Peyer's patch (tissue), 4 donors: ENCODE measurements at regions not wholly inside any gene's neighbourhood (a gene's known extent, or its start where the extent isn't known, plus 50 kb on each side); places are given as distances from the start of the nearest gene placed in this dataset.

Experiments
- DNase-seq, 3 donors: peaks; one replicate each; pipeline ENCODE4 v3.0.0-alpha.2; 2017 to 2019
- H3K27ac ChIP-seq, 4 donors: fragments of 200-600 bp; sonication (generic); one replicate each; pipeline ENCODE4 v1.5.1; 2016 to 2019
- H3K27me3 ChIP-seq, 2 donors: fragments of 200-600 bp; sonication (generic); one replicate each; pipeline ENCODE4 v1.5.1; 2019
- H3K36me3 ChIP-seq, 3 donors: fragments of 200-600 bp; sonication (generic); one replicate each; pipeline ENCODE4 v1.5.1; 2016 to 2019
- H3K4me1 ChIP-seq, 4 donors: fragments of 200-600 bp; sonication (generic); one replicate each; pipeline ENCODE4 v1.5.1; 2016 to 2019
- H3K4me3 ChIP-seq, 4 donors: fragments of 200-600 bp; sonication (generic); 1 replicate in 3 of 4; 2 replicates in 1 of 4; pipeline ENCODE4 v1.5.1; 2016 to 2019; ENCODE audit warnings: mild to moderate bottlenecking in 1 of 4
- H3K9me3 ChIP-seq, 4 donors: fragments of 200-600 bp; sonication (generic); one replicate each; pipeline ENCODE4 v1.5.1; 2016 to 2019; ENCODE audit warnings: mild to moderate bottlenecking in 1 of 4
- CTCF ChIP-seq, 6 experiments: fragments of 450-650 bp in 4 of 6; fragments of 200-600 bp in 2 of 6; sonication (generic) in 1 of 6; IDR thresholded peaks; one replicate each; pipeline ENCODE4 v1.5.1; 2017 to 2019; ENCODE audit warnings: antibody characterized with exemption in 6 of 6, mild to moderate bottlenecking in 3 of 6, moderate library complexity in 1 of 6
- POLR2A ChIP-seq, 2 donors: fragments of 450-650 bp; IDR thresholded peaks; one replicate each; pipeline ENCODE4 v1.5.1; 2017; ENCODE audit warnings: antibody characterized with exemption in 2 of 2, mild to moderate bottlenecking in 2 of 2, moderate library complexity in 2 of 2

GRCh38 chr7:47636081-47636432 lies 54.1 kb upstream of the TNS3 start:
- Histone ChIP-seq H3K4me3 (no peak overlapping the region), H3K27ac (peak overlapping the region in 3 of 4 donors; percentile 27 to 48 (median 30)), H3K27me3 (no peaks in the 10 kb centered on the region)

GRCh38 chr7:47635091-47636080 lies 53.5 kb upstream of the TNS3 start:
- Histone ChIP-seq H3K4me1 (peaks cover 0 to 23% (median 0%) of the 10 kb centered on the region in 4 donors), H3K27me3 (no peaks in the 10 kb centered on the region), H3K4me3 (peak overlapping the region in 1 of 4 donors; percentile 19), H3K36me3 (no peaks in the 10 kb centered on the region), H3K27ac (peak overlapping the region in 2 of 4 donors; percentile 27 to 48), H3K9me3 (no peaks in the 10 kb centered on the region)
- peak in 1 of 3 donors; percentile 72 for DNase-seq
- no peak for TF ChIP-seq CTCF (IDR thresholded peaks at IDR 0.05)
- no peak for TF ChIP-seq POLR2A (IDR thresholded peaks at IDR 0.05)

More at GRCh38 chr7:47636081-47636432, 54.1 kb upstream of the TNS3 start:
- Histone ChIP-seq H3K36me3 (no peaks in the 10 kb centered on the region), H3K4me1 (peaks cover 0 to 23% (median 0%) of the 10 kb centered on the region in 4 donors), H3K9me3 (no peaks in the 10 kb centered on the region)
- no peak for DNase-seq
- TF ChIP-seq POLR2A (IDR thresholded peaks at IDR 0.05) (no peak), CTCF (IDR thresholded peaks at IDR 0.05) (no peak)

GRCh38 chr7:47634273-47634672 lies 52.4 kb upstream of the TNS3 start:
- no peak for TF ChIP-seq POLR2A (IDR thresholded peaks at IDR 0.05)
- no peak for TF ChIP-seq CTCF (IDR thresholded peaks at IDR 0.05)
- Histone ChIP-seq H3K36me3 (no peaks in the 10 kb centered on the region), H3K4me3 (no peak overlapping the region), H3K4me1 (peaks cover 0 to 19% (median 0%) of the 10 kb centered on the region in 4 donors), H3K27me3 (no peaks in the 10 kb centered on the region), H3K9me3 (no peaks in the 10 kb centered on the region), H3K27ac (no peak overlapping the region)
- no peak for DNase-seq

GRCh38 chr7:47633134-47633533 lies 51.2 kb upstream of the TNS3 start:
- Histone ChIP-seq H3K4me3 (no peak overlapping the region), H3K36me3 (no peaks in the 10 kb centered on the region), H3K4me1 (peaks cover 0 to 15% (median 0%) of the 10 kb centered on the region in 4 donors), H3K27me3 (no peaks in the 10 kb centered on the region), H3K27ac (no peak overlapping the region), H3K9me3 (no peaks in the 10 kb centered on the region)
- DNase-seq: no peak
- TF ChIP-seq POLR2A (IDR thresholded peaks at IDR 0.05) (no peak), CTCF (IDR thresholded peaks at IDR 0.05) (no peak)
